SK-N-SH (cell line): ENCODE measurements at regions not wholly inside any gene's neighbourhood (a gene's known extent, or its start where the extent isn't known, plus 50 kb on each side); places are given as distances from the start of the nearest gene placed in this dataset.

Experiments used
- CTCF ChIA-PET: fragments of 300-600, 350-600 bp; formaldehyde crosslinking; extraction: SDS; loops from one replicate; lab custom pipeline; 2021; lab: Yijun Ruan, JAX
- POLR2A ChIA-PET: fragments of 350-600 bp; sonication (Branson Sonifier 250); formaldehyde crosslinking; extraction: SDS; loops from one replicate; lab custom pipeline; 2020; ENCODE audit warnings: antibody characterized with exemption, inconsistent platforms; lab: Yijun Ruan, JAX
- DNase-seq: peaks from one replicate; pipeline ENCODE4 v3.0.0; 2012
- H2AFZ ChIP-seq: fragments of 200-600 bp; sonication (generic); 2 replicates; pipeline ENCODE4 v1.8.1; 2016; ENCODE audit warnings: antibody characterized with exemption, mild to moderate bottlenecking, low read depth
- H3F3A ChIP-seq: fragments of 200-600 bp; sonication (generic); replicated peaks from 2 replicates; pipeline ENCODE3; 2016; ENCODE audit warnings: antibody characterized with exemption, mild to moderate bottlenecking; ENCODE audit not compliant: insufficient read depth
- H3K27ac ChIP-seq, 2 experiments: fragments of 200-500 bp in 1 of 2; fragments of 200-600 bp in 1 of 2; sonication (Bioruptor generic) in 1 of 2; sonication (generic), shearing (Covaris generic) in 1 of 2; 2 replicates each; pipeline versions ENCODE4 v1.5.1 to v1.6.1; 2014 to 2016; ENCODE audit warnings: low read depth in 2 of 2, inconsistent platforms in 1 of 2, low read length in 1 of 2, mild to moderate bottlenecking in 1 of 2, mixed read lengths in 1 of 2
- H3K27me3 ChIP-seq: fragments of 200-600 bp; sonication (generic), shearing (Covaris generic); 2 replicates; pipeline ENCODE4 v1.6.1; 2016; ENCODE audit warnings: mixed run types; ENCODE audit not compliant: insufficient read depth
- H3K36me3 ChIP-seq, 2 experiments: fragments of 200-500 bp in 1 of 2; fragments of 200-600 bp in 1 of 2; sonication (Bioruptor generic) in 1 of 2; sonication (generic) in 1 of 2; replicated peaks in 1 of 2; 2 replicates each; pipeline versions ENCODE3 to v1.5.1; 2014 to 2016; ENCODE audit warnings: low read length in 1 of 2, mild to moderate bottlenecking in 1 of 2; ENCODE audit not compliant: insufficient read depth in 2 of 2, control insufficient read depth in 1 of 2
- H3K4me1 ChIP-seq, 2 experiments: fragments of 200-500 bp in 1 of 2; fragments of 200-600 bp in 1 of 2; sonication (Bioruptor generic) in 1 of 2; sonication (generic), shearing (Covaris generic) in 1 of 2; 2 replicates each; pipeline versions ENCODE4 v1.5.1 to v1.6.1; 2014 to 2016; ENCODE audit warnings: low read depth in 1 of 2, low read length in 1 of 2, mixed run types in 1 of 2; ENCODE audit not compliant: insufficient read depth in 2 of 2, control insufficient read depth in 1 of 2
- H3K4me2 ChIP-seq: fragments of 200-600 bp; sonication (generic), shearing (Covaris generic); 2 replicates; pipeline ENCODE4 v1.6.1; 2017; ENCODE audit warnings: mixed run types
- H3K4me3 ChIP-seq, 2 experiments: fragments of 200-500 bp in 1 of 2; fragments of 200-600 bp in 1 of 2; sonication (Bioruptor generic) in 1 of 2; sonication (generic), shearing (Covaris generic) in 1 of 2; 2 replicates each; pipeline versions ENCODE4 v1.5.1 to v1.8.1; 2014 to 2016; ENCODE audit warnings: low read depth in 2 of 2, inconsistent platforms in 1 of 2, low read length in 1 of 2, mild to moderate bottlenecking in 1 of 2, mixed read lengths in 1 of 2, moderate library complexity in 1 of 2
- H3K79me2 ChIP-seq: fragments of 200-600 bp; sonication (generic); 2 replicates; pipeline ENCODE4 v1.8.1; 2017; ENCODE audit warnings: mild to moderate bottlenecking; ENCODE audit not compliant: insufficient read depth
- H3K9ac ChIP-seq: fragments of 200-600 bp; sonication (generic); 2 replicates; pipeline ENCODE4 v1.6.1; 2017; ENCODE audit warnings: mixed run types
- H3K9me2 ChIP-seq: fragments of 200-600 bp; sonication (generic); 2 replicates; pipeline ENCODE4 v1.6.1; 2017; ENCODE audit warnings: mixed run types
- H3K9me3 ChIP-seq: fragments of 200-600 bp; sonication (generic); 2 replicates; pipeline ENCODE4 v1.6.1; 2017; ENCODE audit warnings: mixed run types, mild to moderate bottlenecking, moderate library complexity
- H4K20me1 ChIP-seq: fragments of 200-600 bp; sonication (generic); 2 replicates; pipeline ENCODE4 v1.6.1; 2017; ENCODE audit warnings: mild to moderate bottlenecking, mixed run types; ENCODE audit not compliant: insufficient read depth
- CHD2 ChIP-seq: fragments of 150-350 bp; IDR thresholded peaks from 2 replicates; pipeline ENCODE4 v1.6.1; 2018; ENCODE audit warnings: low read length; ENCODE audit not compliant: partially characterized antibody
- CTCF ChIP-seq: fragments of 200-600 bp; sonication (generic); IDR thresholded peaks from 2 replicates; pipeline ENCODE4 v1.6.1; 2017; ENCODE audit warnings: antibody characterized with exemption, mild to moderate bottlenecking, moderate library complexity
- EP300 ChIP-seq, 2 experiments: IDR thresholded peaks; 2 replicates each; pipeline versions ENCODE4 v1.4.0 to v1.6.1; 2012; ENCODE audit warnings: borderline replicate concordance in 1 of 2, low read depth in 1 of 2, low read length in 1 of 2
- JUND ChIP-seq: IDR thresholded peaks from 2 replicates; pipeline ENCODE4 v1.4.0; 2012
- NRF1 ChIP-seq: IDR thresholded peaks from 2 replicates; pipeline ENCODE4 v1.6.1; 2012; ENCODE audit warnings: low read depth, mild to moderate bottlenecking, low read length
- POLR2AphosphoS5 ChIP-seq: IDR thresholded peaks from 2 replicates; pipeline ENCODE4 v1.6.1; 2012; ENCODE audit warnings: low read depth, low read length
- RAD21 ChIP-seq: IDR thresholded peaks from 2 replicates; pipeline ENCODE4 v1.6.1; 2012; ENCODE audit warnings: mild to moderate bottlenecking, low read length
- RXRA ChIP-seq: IDR thresholded peaks from 2 replicates; pipeline ENCODE4 v1.4.0; 2012; ENCODE audit warnings: low read depth, mild to moderate bottlenecking, borderline replicate concordance
- TCF12 ChIP-seq: IDR thresholded peaks from 2 replicates; pipeline ENCODE4 v1.4.0; 2012
- YY1 ChIP-seq: IDR thresholded peaks from 2 replicates; pipeline ENCODE4 v1.4.0; 2012; ENCODE audit warnings: low read depth, mild to moderate bottlenecking
- ZBTB33 ChIP-seq: IDR thresholded peaks from 2 replicates; pipeline ENCODE4 v1.4.0; 2012; ENCODE audit warnings: low read depth, borderline replicate concordance
- WGBS: methylation state at CpG from one replicate; pipeline ENCODE4 v1.1.6; 2017; ENCODE audit warnings: low lambda C conversion rate; 5-methylcytosine and 5-hydroxymethylcytosine counted together

- TF ChIP-seq YY1 (no peak), CTCF (no peak)
These were observed 292.0 kb downstream of the DTHD1 start (continued) for GRCh38 chr4:36573441-36573840.

- H3K79me2 ChIP-seq, result no peaks in the 10 kb centered on the region
- H3K27me3 ChIP-seq, result no peaks in the 10 kb centered on the region
- H3K36me3 ChIP-seq, result no peaks in the 10 kb centered on the region
- no peak overlapping the region for H3K9ac ChIP-seq
- no peaks in the 10 kb centered on the region for H3K4me1 ChIP-seq
- ChIA-PET CTCF (no interaction called here), POLR2A (no interaction called here)
- no peak overlapping the region for H3K4me3 ChIP-seq
- no peak overlapping the region for H2AFZ ChIP-seq
- WGBS, result 0% methylated on average over 1 of the region's 1 CpG
- TF ChIP-seq JUND, result no peak
- no peak for TF ChIP-seq RXRA
- TF ChIP-seq CTCF, result no peak
- no peak for TF ChIP-seq RAD21
- TF ChIP-seq TCF12, result no peak
- no peak for TF ChIP-seq ZBTB33
- TF ChIP-seq POLR2AphosphoS5, result no peak
- no peak for TF ChIP-seq NRF1
- no peak for TF ChIP-seq CHD2
- TF ChIP-seq EP300 (IDR thresholded peaks at IDR 0.05; ENCODE audit: borderline replicate concordance in 1 of 2, low read depth in 1 of 2, low read length in 1 of 2), result no peak
- no peak for TF ChIP-seq YY1
- H4K20me1 ChIP-seq, result no peaks in the 10 kb centered on the region
- H3F3A ChIP-seq, result no peaks in the 10 kb centered on the region
- no peaks in the 10 kb centered on the region for H3K9me2 ChIP-seq
- H3K4me2 ChIP-seq, result no peak overlapping the region
- no peak for DNase-seq
- no peak overlapping the region for H3K27ac ChIP-seq
- no peaks in the 10 kb centered on the region for H3K9me3 ChIP-seq
These were observed 293.4 kb downstream of the DTHD1 start for GRCh38 chr4:36574816-36575215.
